Thyroid gland (tissue), 4 donors: ENCODE measurements at regions not wholly inside any gene's neighbourhood (a gene's known extent, or its start where the extent isn't known, plus 50 kb on each side); places are given as distances from the start of the nearest gene placed in this dataset.

ENCODE experiments used
- DNase-seq, 2 donors: peaks; one replicate each; pipeline ENCODE4 v3.0.0-alpha.2; 2019
- H3K27ac ChIP-seq, 3 donors: fragments of 200-600 bp; sonication (generic); 1 replicate in 2 of 3; 2 replicates in 1 of 3; pipeline ENCODE4 v1.5.1; 2016 to 2019; ENCODE audit warnings: mild to moderate bottlenecking in 1 of 3, moderate library complexity in 1 of 3
- H3K27me3 ChIP-seq: fragments of 200-600 bp; sonication (generic); one replicate; pipeline ENCODE4 v1.5.1; 2019
- H3K36me3 ChIP-seq, 2 donors: fragments of 200-600 bp; sonication (generic); one replicate each; pipeline ENCODE4 v1.5.1; 2016 to 2019
- H3K4me1 ChIP-seq, 2 donors: fragments of 200-600 bp; sonication (generic); one replicate each; pipeline ENCODE4 v1.5.1; 2017 to 2019
- H3K4me3 ChIP-seq, 3 donors: fragments of 200-600 bp; sonication (generic); replicated peaks in 1 of 3; 1 replicate in 2 of 3; 2 replicates in 1 of 3; pipeline ENCODE4 v1.5.1; 2016; ENCODE audit warnings: mild to moderate bottlenecking in 1 of 3
- H3K9me3 ChIP-seq: fragments of 200-600 bp; sonication (generic); one replicate; pipeline ENCODE4 v1.5.1; 2017
- POLR2A ChIP-seq, 2 donors: fragments of 450-650 bp; IDR thresholded peaks; one replicate each; pipeline ENCODE4 v1.6.1; 2017; ENCODE audit warnings: antibody characterized with exemption in 2 of 2, mild to moderate bottlenecking in 2 of 2, moderate library complexity in 1 of 2
- WGBS, 2 donors: methylation state at CpG; one replicate each; pipeline ENCODE4 v1.1.5; 2017; 5-methylcytosine and 5-hydroxymethylcytosine counted together
- intact Hi-C: fragments of 100-400 bp; cut with DNase I; formaldehyde crosslinking; loops from one replicate; pipeline ENCODE4 v1.15.1; 2023
- TF ChIP-seq, protein P1 (sequence below), 6 experiments: fragments of 200-600 bp in 3 of 6; fragments of 450-650 bp in 3 of 6; sonication (generic) in 3 of 6; IDR thresholded peaks; one replicate each; pipeline ENCODE4 v1.5.1; 2016 to 2019; ENCODE audit warnings: antibody characterized with exemption in 6 of 6, mild to moderate bottlenecking in 2 of 6, inconsistent platforms in 1 of 6, moderate library complexity in 1 of 6

DNA sequence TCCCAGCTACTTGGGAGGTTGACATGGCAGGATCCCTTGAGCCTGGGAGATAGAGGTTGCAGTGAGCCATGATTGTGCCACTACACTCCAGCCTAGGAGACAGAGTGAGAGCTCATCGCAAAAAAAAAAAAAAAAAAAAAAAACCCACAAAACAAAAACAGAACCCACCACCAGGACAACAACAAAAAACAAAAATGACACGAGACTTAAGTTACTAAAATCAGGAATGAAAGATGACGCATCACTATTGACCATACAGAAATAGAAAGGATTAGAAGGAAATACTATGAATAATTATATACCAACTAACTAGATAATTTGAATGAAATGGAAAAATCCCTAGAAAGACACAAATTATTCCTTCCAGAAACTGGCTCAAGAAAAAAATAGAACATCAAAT lies 432.4 kb upstream of the PMFBP1 start:
- H3K4me1 ChIP-seq, result no peaks in the 10 kb centered on the region
- no peaks in the 10 kb centered on the region for H3K9me3 ChIP-seq
- intact Hi-C loops, result no loop called here
- no peaks in the 10 kb centered on the region for H3K36me3 ChIP-seq
- WGBS, 2 donors, result 89 to 91% methylated on average over 3 of the region's 3 CpGs
- H3K27me3 ChIP-seq, result no peaks in the 10 kb centered on the region
- no peak overlapping the region for H3K4me3 ChIP-seq
- TF ChIP-seq, protein P1, sequence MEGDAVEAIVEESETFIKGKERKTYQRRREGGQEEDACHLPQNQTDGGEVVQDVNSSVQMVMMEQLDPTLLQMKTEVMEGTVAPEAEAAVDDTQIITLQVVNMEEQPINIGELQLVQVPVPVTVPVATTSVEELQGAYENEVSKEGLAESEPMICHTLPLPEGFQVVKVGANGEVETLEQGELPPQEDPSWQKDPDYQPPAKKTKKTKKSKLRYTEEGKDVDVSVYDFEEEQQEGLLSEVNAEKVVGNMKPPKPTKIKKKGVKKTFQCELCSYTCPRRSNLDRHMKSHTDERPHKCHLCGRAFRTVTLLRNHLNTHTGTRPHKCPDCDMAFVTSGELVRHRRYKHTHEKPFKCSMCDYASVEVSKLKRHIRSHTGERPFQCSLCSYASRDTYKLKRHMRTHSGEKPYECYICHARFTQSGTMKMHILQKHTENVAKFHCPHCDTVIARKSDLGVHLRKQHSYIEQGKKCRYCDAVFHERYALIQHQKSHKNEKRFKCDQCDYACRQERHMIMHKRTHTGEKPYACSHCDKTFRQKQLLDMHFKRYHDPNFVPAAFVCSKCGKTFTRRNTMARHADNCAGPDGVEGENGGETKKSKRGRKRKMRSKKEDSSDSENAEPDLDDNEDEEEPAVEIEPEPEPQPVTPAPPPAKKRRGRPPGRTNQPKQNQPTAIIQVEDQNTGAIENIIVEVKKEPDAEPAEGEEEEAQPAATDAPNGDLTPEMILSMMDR (IDR thresholded peaks at IDR 0.05), result no peak
- TF ChIP-seq POLR2A (IDR thresholded peaks at IDR 0.05), result no peak
- no peak for DNase-seq
- H3K27ac ChIP-seq, result no peak overlapping the region

DNA sequence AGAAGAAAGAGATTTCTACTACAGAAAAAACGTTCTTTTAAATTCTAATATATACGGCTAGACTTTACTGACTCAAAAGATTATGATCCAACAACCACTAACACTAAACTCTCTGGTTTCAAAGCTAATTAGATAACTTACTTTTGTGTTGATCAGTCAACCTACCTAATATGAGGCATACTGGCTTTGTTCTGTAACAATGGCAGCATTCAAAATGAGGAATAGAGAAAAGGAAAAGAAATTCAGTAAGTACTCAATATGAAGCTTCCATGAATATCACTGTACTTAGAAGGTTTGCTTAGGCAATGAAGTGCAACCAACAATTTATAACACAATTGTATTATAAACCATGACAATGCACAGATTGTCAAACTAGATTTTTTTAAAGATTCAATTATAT lies 430.5 kb upstream of the PMFBP1 start:
- H3K9me3 ChIP-seq, result no peaks in the 10 kb centered on the region
- H3K36me3 ChIP-seq, result no peaks in the 10 kb centered on the region
- intact Hi-C loops, result no loop called here
- no peak for DNase-seq
- no peaks in the 10 kb centered on the region for H3K4me1 ChIP-seq
- TF ChIP-seq POLR2A (IDR thresholded peaks at IDR 0.05), result no peak
- TF ChIP-seq, protein P1 (IDR thresholded peaks at IDR 0.05), result no peak
- H3K27me3 ChIP-seq, result no peaks in the 10 kb centered on the region
- no peak overlapping the region for H3K4me3 ChIP-seq
- 89 to 93% methylated on average over 2 of the region's 2 CpGs for WGBS, 2 donors
- no peak overlapping the region for H3K27ac ChIP-seq

DNA sequence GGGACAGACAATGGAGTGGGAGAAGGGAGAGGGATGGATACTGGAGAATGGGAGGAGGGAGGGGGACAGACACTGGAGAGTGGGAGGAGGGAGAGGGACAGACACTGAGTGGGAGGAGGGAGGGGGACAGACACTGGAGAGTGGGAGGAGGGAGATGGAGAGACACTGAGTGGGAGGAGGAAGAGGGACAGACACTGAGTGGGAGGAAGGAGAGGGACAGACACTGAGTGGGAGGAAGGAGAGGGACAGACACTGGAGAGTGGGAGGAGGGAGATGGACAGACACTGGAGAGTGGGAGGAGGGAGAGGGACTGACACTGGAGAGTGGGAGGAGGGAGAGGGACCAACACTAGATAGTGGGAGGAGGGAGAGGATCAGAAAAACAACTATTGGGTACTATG lies 426.7 kb upstream of the PMFBP1 start:
- Histone ChIP-seq H3K36me3 (no peaks in the 10 kb centered on the region), H3K4me1 (no peaks in the 10 kb centered on the region), H3K27ac (no peak overlapping the region), H3K27me3 (no peaks in the 10 kb centered on the region), H3K9me3 (no peaks in the 10 kb centered on the region), H3K4me3 (no peak overlapping the region)
- intact Hi-C loops, result no loop called here
- no peak for DNase-seq
- TF ChIP-seq, protein P1 (IDR thresholded peaks at IDR 0.05), result no peak
- no peak for TF ChIP-seq POLR2A (IDR thresholded peaks at IDR 0.05)

DNA sequence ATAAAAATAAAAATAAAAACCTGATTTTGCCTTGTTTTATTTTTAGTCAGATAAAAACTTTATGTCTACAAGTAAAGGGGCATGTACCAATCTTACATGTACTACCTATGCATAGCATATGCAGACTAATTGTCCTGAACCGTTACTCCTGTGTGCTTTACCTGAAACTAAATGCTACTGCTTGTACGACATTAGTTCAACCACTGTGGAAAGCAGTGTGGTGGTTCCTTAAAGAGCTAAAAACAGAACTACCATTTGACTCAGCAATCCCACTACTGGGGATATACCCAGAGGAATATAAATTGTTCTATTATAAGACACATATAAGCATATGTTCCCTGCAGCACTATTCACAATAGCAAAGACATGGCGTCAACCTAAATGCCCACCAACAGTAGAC lies 426.0 kb upstream of the PMFBP1 start:
- H3K4me3 ChIP-seq, result no peak overlapping the region
- H3K27me3 ChIP-seq, result no peaks in the 10 kb centered on the region
- WGBS, 2 donors, result 95 to 96% methylated on average over 3 of the region's 3 CpGs
- TF ChIP-seq, protein P1 (IDR thresholded peaks at IDR 0.05), result no peak
- no peak for TF ChIP-seq POLR2A (IDR thresholded peaks at IDR 0.05)
- no peak overlapping the region for H3K27ac ChIP-seq
- H3K4me1 ChIP-seq, result no peaks in the 10 kb centered on the region
- H3K36me3 ChIP-seq, result no peaks in the 10 kb centered on the region
- no peak for DNase-seq
- intact Hi-C loops, result no loop called here
- H3K9me3 ChIP-seq, result no peaks in the 10 kb centered on the region

DNA sequence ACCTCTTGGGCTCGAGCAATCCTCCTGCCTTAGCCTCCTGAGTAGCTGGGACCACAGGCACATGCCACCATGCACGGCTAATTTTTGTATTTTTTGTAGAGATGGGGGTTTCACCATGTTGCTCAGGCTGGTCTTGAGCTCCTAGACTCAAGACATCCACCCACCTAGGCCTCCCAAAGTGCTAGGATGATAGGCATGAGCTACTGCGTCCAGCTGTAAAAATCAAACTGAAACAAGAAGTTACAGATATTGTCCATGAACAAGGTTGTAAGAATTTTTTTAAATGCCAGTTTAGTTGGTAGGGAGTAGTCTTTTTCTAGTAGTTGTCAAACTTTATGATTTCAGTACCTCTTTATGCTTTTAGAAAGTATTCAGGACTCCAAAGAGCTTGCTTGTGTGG lies 424.4 kb upstream of the PMFBP1 start:
- H3K4me3 ChIP-seq, result no peak overlapping the region
- intact Hi-C loops, result no loop called here
- no peaks in the 10 kb centered on the region for H3K27me3 ChIP-seq
- no peaks in the 10 kb centered on the region for H3K36me3 ChIP-seq
- no peaks in the 10 kb centered on the region for H3K4me1 ChIP-seq
- TF ChIP-seq, protein P1 (IDR thresholded peaks at IDR 0.05), result no peak
- TF ChIP-seq POLR2A (IDR thresholded peaks at IDR 0.05), result no peak
- DNase-seq, result no peak
- no peak overlapping the region for H3K27ac ChIP-seq
- no peaks in the 10 kb centered on the region for H3K9me3 ChIP-seq
- WGBS, 2 donors, result 96 to 97% methylated on average over 3 of the region's 3 CpGs
